MCF 10A (cell line): ENCODE measurements at regions not wholly inside any gene's neighbourhood (a gene's known extent, or its start where the extent isn't known, plus 50 kb on each side); places are given as distances from the start of the nearest gene placed in this dataset.

Source experiments
- BruUV-seq: library from RNA; stranded (reverse); fragments of 400-500 nt; replicated peaks from 2 replicates; lab custom pipeline; 2021; lab: Mats Ljungman, UMichigan
- CTCF ChIA-PET: fragments of 300-600 bp; sonication (Branson Sonifier 250); formaldehyde crosslinking; extraction: SDS; loops from one replicate; lab custom pipeline; 2021; ENCODE audit warnings: antibody characterized with exemption, inconsistent platforms; lab: Yijun Ruan, JAX
- POLR2A ChIA-PET: fragments of 300-600, 350-650 bp; sonication (Branson Sonifier 250); formaldehyde crosslinking; extraction: SDS; loops from one replicate; lab custom pipeline; 2020; ENCODE audit warnings: antibody characterized with exemption, inconsistent platforms; lab: Yijun Ruan, JAX
- DNase-seq: peaks from one replicate; pipeline ENCODE4 v3.0.0-alpha.2; 2018; ENCODE audit not compliant: unreplicated experiment
- H3K27ac Mint-ChIP-seq: one replicate; pipeline ENCODE4 v1.8.0; 2022; ENCODE audit warnings: mild to moderate bottlenecking, low read depth, mixed read lengths; ENCODE audit not compliant: unreplicated experiment
- H3K27me3 Mint-ChIP-seq: one replicate; pipeline ENCODE4 v1.8.0; 2022; ENCODE audit warnings: mixed read lengths; ENCODE audit not compliant: insufficient read depth, unreplicated experiment
- H3K36me3 Mint-ChIP-seq: one replicate; pipeline ENCODE4 v1.8.0; 2022; ENCODE audit warnings: mild to moderate bottlenecking, moderate library complexity, mixed read lengths; ENCODE audit not compliant: insufficient read depth, unreplicated experiment
- H3K4me1 Mint-ChIP-seq: one replicate; pipeline ENCODE4 v1.8.0; 2022; ENCODE audit warnings: mixed read lengths; ENCODE audit not compliant: insufficient read depth, unreplicated experiment
- H3K4me3 Mint-ChIP-seq: one replicate; pipeline ENCODE4 v1.8.0; 2022; ENCODE audit warnings: mild to moderate bottlenecking, moderate library complexity, mixed read lengths; ENCODE audit not compliant: unreplicated experiment
- H3K9me3 Mint-ChIP-seq: one replicate; pipeline ENCODE4 v1.8.0; 2022; ENCODE audit warnings: mixed read lengths; ENCODE audit not compliant: unreplicated experiment
- intact Hi-C: fragments of 100-400 bp; cut with micrococcal nuclease; formaldehyde crosslinking; loops from 2 replicates; pipeline ENCODE4 v1.14.1; 2022
- TF ChIP-seq, protein P1 (sequence below): fragments of 200-600 bp; IDR thresholded peaks from one replicate; pipeline ENCODE4 v1.8.0; 2022; ENCODE audit warnings: antibody characterized with exemption, mild to moderate bottlenecking; ENCODE audit not compliant: unreplicated experiment

DNA sequence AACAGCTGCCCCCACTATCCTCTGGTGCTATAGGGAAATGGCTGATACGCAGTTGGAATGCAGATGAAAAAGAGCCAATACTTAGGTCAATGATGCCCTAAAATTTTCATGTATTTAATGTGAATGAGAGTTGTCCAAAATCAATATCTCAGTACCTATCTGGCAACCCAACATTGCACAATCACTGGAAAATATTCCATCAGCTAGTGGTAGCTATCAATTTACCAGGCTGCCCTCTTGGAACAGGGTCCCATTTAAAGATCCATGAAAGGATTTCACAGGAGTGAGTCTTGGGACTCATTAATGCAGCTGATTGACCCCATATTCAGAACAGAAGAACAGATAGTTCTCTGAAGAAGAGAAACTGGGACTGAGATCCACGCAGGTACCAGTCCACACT, 638.9 kb downstream of the SMARCA1 start:
- ChIA-PET CTCF (interaction anchor here (0.5 to 0.6 kb wide), 2 partner anchors 103 to 464 kb away, joined by 3 to 5 read pairs; no protein-coding TSS in a partner anchor), POLR2A (no interaction called here)
- Mint-ChIP-seq H3K9me3 (peaks cover 11% of the 10 kb centered on the region), H3K4me1 (no peaks in the 10 kb centered on the region), H3K27me3 (peaks cover 11% of the 10 kb centered on the region), H3K27ac (no peak overlapping the region), H3K4me3 (no peak overlapping the region), H3K36me3 (no peaks in the 10 kb centered on the region)
- TF ChIP-seq, protein P1, sequence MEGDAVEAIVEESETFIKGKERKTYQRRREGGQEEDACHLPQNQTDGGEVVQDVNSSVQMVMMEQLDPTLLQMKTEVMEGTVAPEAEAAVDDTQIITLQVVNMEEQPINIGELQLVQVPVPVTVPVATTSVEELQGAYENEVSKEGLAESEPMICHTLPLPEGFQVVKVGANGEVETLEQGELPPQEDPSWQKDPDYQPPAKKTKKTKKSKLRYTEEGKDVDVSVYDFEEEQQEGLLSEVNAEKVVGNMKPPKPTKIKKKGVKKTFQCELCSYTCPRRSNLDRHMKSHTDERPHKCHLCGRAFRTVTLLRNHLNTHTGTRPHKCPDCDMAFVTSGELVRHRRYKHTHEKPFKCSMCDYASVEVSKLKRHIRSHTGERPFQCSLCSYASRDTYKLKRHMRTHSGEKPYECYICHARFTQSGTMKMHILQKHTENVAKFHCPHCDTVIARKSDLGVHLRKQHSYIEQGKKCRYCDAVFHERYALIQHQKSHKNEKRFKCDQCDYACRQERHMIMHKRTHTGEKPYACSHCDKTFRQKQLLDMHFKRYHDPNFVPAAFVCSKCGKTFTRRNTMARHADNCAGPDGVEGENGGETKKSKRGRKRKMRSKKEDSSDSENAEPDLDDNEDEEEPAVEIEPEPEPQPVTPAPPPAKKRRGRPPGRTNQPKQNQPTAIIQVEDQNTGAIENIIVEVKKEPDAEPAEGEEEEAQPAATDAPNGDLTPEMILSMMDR: no peak
- no peak for DNase-seq
- intact Hi-C loops: no loop called here
- BruUV-seq: no TSS peak

DNA sequence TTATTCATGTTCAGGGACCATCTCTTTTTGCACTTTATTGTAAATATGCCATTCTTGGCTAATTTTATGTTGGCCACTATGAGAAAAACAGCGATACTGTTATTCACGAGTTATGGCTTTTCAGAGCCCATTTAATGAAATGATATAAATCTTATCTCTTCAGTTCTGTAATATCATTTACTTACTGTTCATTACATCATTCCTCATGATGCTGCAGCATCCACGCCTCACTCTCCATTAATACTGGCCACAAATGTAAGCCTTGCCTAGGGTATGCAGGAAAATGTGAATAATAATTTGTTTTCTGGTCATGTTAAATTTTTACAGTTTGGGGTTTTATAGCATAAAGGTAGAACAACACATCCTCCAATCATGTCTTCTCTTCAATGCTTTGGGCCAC, 639.6 kb downstream of the SMARCA1 start:
- CTCF ChIA-PET: no interaction called here
- TF ChIP-seq, protein P1: no peak
- POLR2A ChIA-PET: no interaction called here
- no peak overlapping the region for H3K27ac Mint-ChIP-seq
- H3K36me3 Mint-ChIP-seq: no peaks in the 10 kb centered on the region
- no TSS peak for BruUV-seq
- peaks cover 11% of the 10 kb centered on the region for H3K27me3 Mint-ChIP-seq
- H3K9me3 Mint-ChIP-seq: peaks cover 11% of the 10 kb centered on the region
- H3K4me3 Mint-ChIP-seq: no peak overlapping the region
- intact Hi-C loops: no loop called here
- H3K4me1 Mint-ChIP-seq: no peaks in the 10 kb centered on the region
- DNase-seq: no peak

DNA sequence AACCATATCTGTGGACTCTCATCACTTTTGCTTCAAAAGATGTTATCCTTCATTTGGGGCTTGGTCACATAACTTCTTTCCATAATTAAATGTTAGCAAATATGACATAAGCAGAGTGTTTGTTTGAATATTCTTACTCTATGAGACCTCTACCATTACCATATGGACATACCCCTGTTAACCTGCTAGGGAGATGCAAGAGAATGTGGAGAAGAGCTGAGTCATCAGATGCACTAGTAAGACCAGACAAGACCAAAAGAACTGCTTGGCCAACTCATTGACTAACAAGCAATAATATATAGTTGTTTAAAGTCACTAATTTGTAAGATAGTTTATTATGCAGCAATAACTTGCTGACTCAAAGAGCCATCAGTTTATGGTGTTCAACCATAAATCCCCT, 652.9 kb downstream of the SMARCA1 start:
- intact Hi-C loops: no loop called here

DNA sequence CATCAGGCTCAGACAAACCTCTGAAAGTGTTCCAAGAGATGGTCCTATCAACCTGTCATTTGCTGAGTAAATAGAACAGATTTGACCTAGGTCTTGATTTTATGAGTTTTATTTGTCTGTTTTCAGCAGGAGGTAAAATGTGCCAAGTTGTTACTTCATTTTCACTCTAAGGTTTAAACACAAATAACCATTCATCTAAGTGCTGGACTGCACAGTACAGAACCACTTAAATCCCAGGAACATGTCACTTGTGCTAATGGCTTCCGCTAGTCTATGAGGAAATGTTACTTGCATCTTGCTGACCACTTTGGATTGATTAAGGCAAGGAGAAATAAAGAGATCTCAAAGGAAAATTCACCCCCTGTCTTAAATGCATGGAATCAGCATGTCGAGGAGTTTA, 660.7 kb downstream of the SMARCA1 start:
- H3K36me3 Mint-ChIP-seq: no peaks in the 10 kb centered on the region
- ChIA-PET POLR2A (no interaction called here), CTCF (no interaction called here)
- no peaks in the 10 kb centered on the region for H3K27me3 Mint-ChIP-seq
- peaks cover 7% of the 10 kb centered on the region for H3K9me3 Mint-ChIP-seq
- intact Hi-C loops: no loop called here
- no TSS peak for BruUV-seq
- no peaks in the 10 kb centered on the region for H3K4me1 Mint-ChIP-seq
- DNase-seq: no peak
- TF ChIP-seq, protein P1: no peak
- H3K27ac Mint-ChIP-seq: no peak overlapping the region
- H3K4me3 Mint-ChIP-seq: no peak overlapping the region

More for the DNA sequence above, 652.9 kb downstream of the SMARCA1 start:
- Mint-ChIP-seq H3K36me3 (no peaks in the 10 kb centered on the region), H3K27me3 (no peaks in the 10 kb centered on the region), H3K9me3 (no peaks in the 10 kb centered on the region), H3K4me1 (peaks cover 6% of the 10 kb centered on the region), H3K4me3 (no peak overlapping the region), H3K27ac (no peak overlapping the region)
- TF ChIP-seq, protein P1: no peak
- no TSS peak for BruUV-seq
- ChIA-PET CTCF (no interaction called here), POLR2A (no interaction called here)
- no peak for DNase-seq
